ENCODE measurements at regions not wholly inside any gene's neighbourhood (a gene's known extent, or its start where the extent isn't known, plus 50 kb on each side); places are given as distances from the start of the nearest gene placed in this dataset.

GRCh38 chr14:66101662-66102061 is 384.5 kb upstream of the CCDC196 start:
- Histone ChIP-seq H3K79me2 (ENCODE audit: control insufficient read depth, insufficient read depth, low read length) (no peaks in the 10 kb centered on the region), H3K4me1 (ENCODE audit: control insufficient read depth, extremely low read depth, insufficient read depth, low read length) (no peaks in the 10 kb centered on the region)

GRCh38 chr14:66104486-66104885 is 381.7 kb upstream of the CCDC196 start:
- Histone ChIP-seq H3K27me3 (ENCODE audit: control insufficient read depth, insufficient read depth, low read length) (no peaks in the 10 kb centered on the region), H3K9ac (ENCODE audit: insufficient read depth, low read length) (no peak overlapping the region), H4K20me1 (ENCODE audit: control insufficient read depth, extremely low read depth, insufficient read depth, low read length) (no peaks in the 10 kb centered on the region), H3K79me2 (ENCODE audit: control insufficient read depth, insufficient read depth, low read length) (no peaks in the 10 kb centered on the region), H3K4me3 (replicated peaks in 1 of 4; ENCODE audit: control extremely low read depth in 1 of 4, insufficient read depth in 1 of 4, low read depth in 3 of 4, low read length in 4 of 4) (no peak overlapping the region), H3K27ac (ENCODE audit: insufficient read depth, low read length) (no peak overlapping the region), H3K4me1 (ENCODE audit: control insufficient read depth, extremely low read depth, insufficient read depth, low read length) (no peaks in the 10 kb centered on the region), H3K9me3 (ENCODE audit: control insufficient read depth, insufficient read depth, low read depth, low read length) (no peaks in the 10 kb centered on the region), H2AFZ (ENCODE audit: low read length) (no peak overlapping the region), H3K4me2 (ENCODE audit: extremely low read depth, insufficient read depth, low read length) (no peak overlapping the region), H3K36me3 (ENCODE audit: control insufficient read depth, insufficient read depth, low read length) (no peaks in the 10 kb centered on the region)
- no peak for DNase-seq (ENCODE audit: low read depth in 2 of 2)
- no peak for TF ChIP-seq EZH2 (IDR thresholded peaks at IDR 0.05; ENCODE audit: low read length, missing control alignments)
- TF ChIP-seq CTCF (conservative IDR thresholded peaks at IDR 0.05 in 1 of 2, IDR thresholded peaks at IDR 0.05 in 1 of 2; ENCODE audit: low read depth in 1 of 2, low read length in 2 of 2), result no peak

More at GRCh38 chr14:66101662-66102061, 384.5 kb upstream of the CCDC196 start:
- no peak overlapping the region for H3K4me2 ChIP-seq (ENCODE audit: extremely low read depth, insufficient read depth, low read length)
- TF ChIP-seq EZH2 (IDR thresholded peaks at IDR 0.05; ENCODE audit: low read length, missing control alignments), result no peak
- no peak for TF ChIP-seq CTCF (conservative IDR thresholded peaks at IDR 0.05 in 1 of 2, IDR thresholded peaks at IDR 0.05 in 1 of 2; ENCODE audit: low read depth in 1 of 2, low read length in 2 of 2)
- H4K20me1 ChIP-seq (ENCODE audit: control insufficient read depth, extremely low read depth, insufficient read depth, low read length), result no peaks in the 10 kb centered on the region
- no peak overlapping the region for H3K27ac ChIP-seq (ENCODE audit: insufficient read depth, low read length)
- H3K4me3 ChIP-seq (replicated peaks in 1 of 4; ENCODE audit: control extremely low read depth in 1 of 4, insufficient read depth in 1 of 4, low read depth in 3 of 4, low read length in 4 of 4), result no peak overlapping the region
- no peak overlapping the region for H3K9ac ChIP-seq (ENCODE audit: insufficient read depth, low read length)
- no peaks in the 10 kb centered on the region for H3K9me3 ChIP-seq (ENCODE audit: control insufficient read depth, insufficient read depth, low read depth, low read length)
- no peaks in the 10 kb centered on the region for H3K36me3 ChIP-seq (ENCODE audit: control insufficient read depth, insufficient read depth, low read length)
- no peaks in the 10 kb centered on the region for H3K27me3 ChIP-seq (ENCODE audit: control insufficient read depth, insufficient read depth, low read length)
- DNase-seq (ENCODE audit: low read depth in 2 of 2), result no peak
- H2AFZ ChIP-seq (ENCODE audit: low read length), result no peak overlapping the region

GRCh38 chr14:66105815-66106214 is 380.4 kb upstream of the CCDC196 start:
- Histone ChIP-seq H2AFZ (ENCODE audit: low read length) (no peak overlapping the region), H4K20me1 (ENCODE audit: control insufficient read depth, extremely low read depth, insufficient read depth, low read length) (no peaks in the 10 kb centered on the region), H3K4me3 (replicated peaks in 1 of 4; ENCODE audit: control extremely low read depth in 1 of 4, insufficient read depth in 1 of 4, low read depth in 3 of 4, low read length in 4 of 4) (no peak overlapping the region), H3K27ac (ENCODE audit: insufficient read depth, low read length) (no peak overlapping the region), H3K4me2 (ENCODE audit: extremely low read depth, insufficient read depth, low read length) (no peak overlapping the region), H3K79me2 (ENCODE audit: control insufficient read depth, insufficient read depth, low read length) (no peaks in the 10 kb centered on the region), H3K9ac (ENCODE audit: insufficient read depth, low read length) (no peak overlapping the region), H3K9me3 (ENCODE audit: control insufficient read depth, insufficient read depth, low read depth, low read length) (no peaks in the 10 kb centered on the region), H3K27me3 (ENCODE audit: control insufficient read depth, insufficient read depth, low read length) (no peaks in the 10 kb centered on the region), H3K4me1 (ENCODE audit: control insufficient read depth, extremely low read depth, insufficient read depth, low read length) (no peaks in the 10 kb centered on the region), H3K36me3 (ENCODE audit: control insufficient read depth, insufficient read depth, low read length) (no peaks in the 10 kb centered on the region)
- DNase-seq (ENCODE audit: low read depth in 2 of 2), result peak in 1 of 2 donors; percentile 64
- TF ChIP-seq EZH2 (IDR thresholded peaks at IDR 0.05; ENCODE audit: low read length, missing control alignments), result no peak
- no peak for TF ChIP-seq CTCF (conservative IDR thresholded peaks at IDR 0.05 in 1 of 2, IDR thresholded peaks at IDR 0.05 in 1 of 2; ENCODE audit: low read depth in 1 of 2, low read length in 2 of 2)

All from fibroblast of lung (primary cell).